IMR-90 (cell line): ENCODE measurements at regions not wholly inside any gene's neighbourhood (a gene's known extent, or its start where the extent isn't known, plus 50 kb on each side); places are given as distances from the start of the nearest gene placed in this dataset.

Source experiments
- BHLHE40 ChIP-seq: fragments of 150-350 bp; IDR thresholded peaks from 2 replicates; pipeline ENCODE4 v1.6.1; 2016; ENCODE audit warnings: mild to moderate bottlenecking, low read depth, low read length
- CEBPB ChIP-seq: IDR thresholded peaks from 2 replicates; pipeline ENCODE4 v1.6.1; 2012; ENCODE audit warnings: low read depth, low read length, improper control_type of control experiment
- CTCF ChIP-seq: conservative IDR thresholded peaks from 2 replicates; pipeline ENCODE4 v1.5.1; 2012; ENCODE audit warnings: mild to moderate bottlenecking, low read depth, low read length, improper control_type of control experiment
- MAFK ChIP-seq: IDR thresholded peaks from 2 replicates; pipeline ENCODE4 v1.6.1; 2012; ENCODE audit warnings: low read depth, low read length, improper control_type of control experiment
- MXI1 ChIP-seq: IDR thresholded peaks from 2 replicates; pipeline ENCODE4 v1.6.1; 2012; ENCODE audit warnings: low read depth, mild to moderate bottlenecking, low read length, moderate library complexity, borderline replicate concordance
- NFE2L2 ChIP-seq: fragments of 150-350 bp; IDR thresholded peaks from 2 replicates; pipeline ENCODE4 v1.6.1; 2016; ENCODE audit warnings: low read depth, mild to moderate bottlenecking, low read length
- POLR2A ChIP-seq: IDR thresholded peaks from 2 replicates; pipeline ENCODE4 v1.6.1; 2012; ENCODE audit warnings: mild to moderate bottlenecking, low read depth, low read length
- RAD21 ChIP-seq: IDR thresholded peaks from 2 replicates; pipeline ENCODE4 v1.6.1; 2012; ENCODE audit warnings: low read length, improper control_type of control experiment
- RCOR1 ChIP-seq: IDR thresholded peaks from 2 replicates; pipeline ENCODE4 v1.6.1; 2012; ENCODE audit warnings: mild to moderate bottlenecking, low read length, improper control_type of control experiment; ENCODE audit not compliant: insufficient replicate concordance
- RFX5 ChIP-seq: IDR thresholded peaks from 2 replicates; pipeline ENCODE4 v1.8.0; 2012; ENCODE audit warnings: low read depth, mild to moderate bottlenecking, low read length, moderate library complexity

GRCh38 chr10:78526347-78526746, 492.7 kb downstream of the RPS24 start:
- no peak for TF ChIP-seq CTCF
- no peak for TF ChIP-seq MAFK
- no peak for TF ChIP-seq RCOR1
- TF ChIP-seq RAD21, result no peak
- TF ChIP-seq RFX5, result no peak
- no peak for TF ChIP-seq POLR2A
- no peak for TF ChIP-seq BHLHE40
- no peak for TF ChIP-seq NFE2L2
- no peak for TF ChIP-seq MXI1
- no peak for TF ChIP-seq CEBPB
